ENCODE measurements at regions not wholly inside any gene's neighbourhood (a gene's known extent, or its start where the extent isn't known, plus 50 kb on each side); places are given as distances from the start of the nearest gene placed in this dataset.
"Not testable (repeated sequence)": the region's sequence is repeated elsewhere in the genome, so short reads cannot be mapped to it uniquely, and the experiment has no call there.

GRCh38 chr21:36611379-36611778 is 87.5 kb upstream of the SIM2 start:
- Histone ChIP-seq H3K36me3 (no peaks in the 10 kb centered on the region), H3K4me1 (no peaks in the 10 kb centered on the region), H3K4me3 (no peak overlapping the region), H3K27ac (no peak overlapping the region), H3K9me3 (peaks cover 0 to 4% (median 0%) of the 10 kb centered on the region in 12 donors), H3K27me3 (peaks cover 0 to 38% (median 0%) of the 10 kb centered on the region in 9 donors)
- ATAC-seq (no peak), DNase-seq (no peak)
- 79 to 88% (median 81%) methylated on average over 8 of the region's 8 CpGs for WGBS, 4 donors
- intact Hi-C loops (cut with DNase I): no loop called here
- TF ChIP-seq POLR2A (IDR thresholded peaks at IDR 0.05) (no peak), CTCF (IDR thresholded peaks at IDR 0.05) (no peak)

GRCh38 chr21:36613059-36613458 is 85.9 kb upstream of the SIM2 start:
- TF ChIP-seq CTCF (IDR thresholded peaks at IDR 0.05) (no peak), POLR2A (IDR thresholded peaks at IDR 0.05) (no peak)
- 74 to 78% (median 75%) methylated on average over 10 of the region's 10 CpGs for WGBS, 4 donors
- ATAC-seq: no peak
- Histone ChIP-seq H3K9me3 (peaks cover 0 to 13% (median 0%) of the 10 kb centered on the region in 12 donors), H3K4me1 (no peaks in the 10 kb centered on the region), H3K27ac (no peak overlapping the region), H3K27me3 (peaks cover 0 to 31% (median 0%) of the 10 kb centered on the region in 9 donors), H3K4me3 (no peak overlapping the region), H3K36me3 (no peaks in the 10 kb centered on the region)
- DNase-seq: no peak
- intact Hi-C loops (cut with DNase I): no loop called here

GRCh38 chr21:36613554-36613953 is 85.4 kb upstream of the SIM2 start:
- WGBS, 4 donors: 88 to 93% (median 92%) methylated on average over 3 of the region's 3 CpGs
- H3K27ac ChIP-seq: no peak overlapping the region
- H3K9me3 ChIP-seq: peaks cover 0 to 13% (median 0%) of the 10 kb centered on the region in 12 donors
- no peaks in the 10 kb centered on the region for H3K4me1 ChIP-seq
- ATAC-seq (no peak), DNase-seq (no peak)
- H3K36me3 ChIP-seq: no peaks in the 10 kb centered on the region
- intact Hi-C loops (cut with DNase I): no loop called here
- H3K27me3 ChIP-seq: peaks cover 0 to 31% (median 0%) of the 10 kb centered on the region in 9 donors
- no peak overlapping the region for H3K4me3 ChIP-seq
- no peak for TF ChIP-seq CTCF (IDR thresholded peaks at IDR 0.05)
- TF ChIP-seq POLR2A (IDR thresholded peaks at IDR 0.05): no peak

GRCh38 chr21:36615274-36615964 is 83.5 kb upstream of the SIM2 start:
- 69 to 89% (median 74%) methylated on average over 5 of the region's 5 CpGs for WGBS, 4 donors
- H3K9me3 ChIP-seq: peaks cover 0 to 11% (median 0%) of the 10 kb centered on the region in 12 donors
- DNase-seq (no peak), ATAC-seq (no peak)
- TF ChIP-seq POLR2A (IDR thresholded peaks at IDR 0.05) (no peak), CTCF (IDR thresholded peaks at IDR 0.05) (no peak)
- H3K36me3 ChIP-seq: no peaks in the 10 kb centered on the region
- peaks cover 0 to 26% (median 0%) of the 10 kb centered on the region in 9 donors for H3K27me3 ChIP-seq
- no peaks in the 10 kb centered on the region for H3K4me1 ChIP-seq
- no peak overlapping the region for H3K4me3 ChIP-seq
- no peak overlapping the region for H3K27ac ChIP-seq
- intact Hi-C loops (cut with DNase I): no loop called here

- H3K4me1 ChIP-seq; ATAC-seq; H3K36me3 ChIP-seq; DNase-seq; intact Hi-C loops (cut with DNase I); H3K4me3 ChIP-seq; H3K9me3 ChIP-seq; H3K27ac ChIP-seq: not testable (repeated sequence)
- WGBS, 4 donors: 86 to 93% (median 89%) methylated on average over 13 of the region's 13 CpGs
- H3K27me3 ChIP-seq: peaks cover 0 to 22% (median 0%) of the 10 kb centered on the region in 9 donors
Observed at GRCh38 chr21:36616773-36617172, 82.1 kb upstream of the SIM2 start.

- H3K4me1 ChIP-seq; ATAC-seq; intact Hi-C loops (cut with DNase I); DNase-seq; H3K27ac ChIP-seq; H3K4me3 ChIP-seq; H3K36me3 ChIP-seq; H3K27me3 ChIP-seq: not testable (repeated sequence)
- peaks cover 0 to 11% (median 0%) of the 10 kb centered on the region in 12 donors for H3K9me3 ChIP-seq
- WGBS, 4 donors: 38 to 58% (median 53%) methylated on average over 1 of the region's 1 CpG
Observed at GRCh38 chr21:36621794-36622193, 77.1 kb upstream of the SIM2 start.
